Loucy (cell line): ENCODE measurements at regions not wholly inside any gene's neighbourhood (a gene's known extent, or its start where the extent isn't known, plus 50 kb on each side); places are given as distances from the start of the nearest gene placed in this dataset.

ENCODE experiments used
- H2AFZ ChIP-seq: fragments of 200-600 bp; sonication (generic); 2 replicates; pipeline ENCODE4 v1.6.0; 2016; ENCODE audit warnings: antibody characterized with exemption, mild to moderate bottlenecking, low read length, moderate library complexity
- H3F3A ChIP-seq: fragments of 200-600 bp; 2 replicates; pipeline ENCODE4 v1.6.0; 2016; ENCODE audit warnings: antibody characterized with exemption, low read depth, mild to moderate bottlenecking
- H3K27me3 ChIP-seq: fragments of 200-600 bp; sonication (generic); 2 replicates; pipeline ENCODE4 v1.6.1; 2014; ENCODE audit warnings: low read length, mild to moderate bottlenecking; ENCODE audit not compliant: insufficient read depth, poor library complexity, severe bottlenecking
- H3K36me3 ChIP-seq: fragments of 200-600 bp; sonication (generic); 2 replicates; pipeline ENCODE4 v1.6.1; 2016; ENCODE audit warnings: low read length; ENCODE audit not compliant: insufficient read depth
- H3K4me1 ChIP-seq: fragments of 200-600 bp; sonication (generic); 2 replicates; pipeline ENCODE4 v1.5.1; 2014; ENCODE audit warnings: low read length, mild to moderate bottlenecking; ENCODE audit not compliant: insufficient read depth, poor library complexity, severe bottlenecking
- H3K4me2 ChIP-seq: fragments of 200-600 bp; sonication (generic); 2 replicates; pipeline ENCODE4 v1.6.0; 2014; ENCODE audit warnings: antibody characterized with exemption, low read length, low read depth, mild to moderate bottlenecking; ENCODE audit not compliant: poor library complexity, severe bottlenecking
- H3K4me3 ChIP-seq: fragments of 200-600 bp; sonication (generic); 2 replicates; pipeline ENCODE4 v1.5.1; 2014; ENCODE audit warnings: low read length, mild to moderate bottlenecking, mixed read lengths; ENCODE audit not compliant: poor library complexity, severe bottlenecking
- H3K79me2 ChIP-seq: fragments of 200-600 bp; sonication (generic); 2 replicates; pipeline ENCODE4 v1.6.1; 2014; ENCODE audit warnings: low read length; ENCODE audit not compliant: insufficient read depth
- H3K9ac ChIP-seq: fragments of 200-600 bp; sonication (generic); 2 replicates; pipeline ENCODE4 v1.6.0; 2014; ENCODE audit warnings: mild to moderate bottlenecking, low read depth, low read length, moderate library complexity; ENCODE audit not compliant: poor library complexity, severe bottlenecking
- H3K9me2 ChIP-seq: fragments of 200-600 bp; sonication (generic); replicated peaks from 2 replicates; pipeline ENCODE4 v1.6.1; 2016; ENCODE audit warnings: low read depth, low read length, mixed read lengths
- H3K9me3 ChIP-seq: fragments of 200-600 bp; sonication (generic); 2 replicates; pipeline ENCODE4 v1.6.1; 2014; ENCODE audit warnings: mild to moderate bottlenecking, antibody characterized with exemption, low read length, low read depth; ENCODE audit not compliant: insufficient read depth
- H4K20me1 ChIP-seq: fragments of 200-600 bp; sonication (generic); 2 replicates; pipeline ENCODE4 v1.6.0; 2014; ENCODE audit warnings: antibody characterized with exemption, low read length, mild to moderate bottlenecking; ENCODE audit not compliant: insufficient read depth, poor library complexity, severe bottlenecking
- EZH2phosphoT487 ChIP-seq: fragments of 200-600 bp; IDR thresholded peaks from 2 replicates; pipeline ENCODE4 v1.6.1; 2018; ENCODE audit warnings: antibody characterized with exemption, mild to moderate bottlenecking, moderate library complexity, borderline replicate concordance
- TF ChIP-seq, protein P1 (sequence below): fragments of 200-600 bp; sonication (generic); conservative IDR thresholded peaks from 2 replicates; pipeline ENCODE4 v1.5.1; 2014; ENCODE audit warnings: mild to moderate bottlenecking, antibody characterized with exemption, low read length

DNA sequence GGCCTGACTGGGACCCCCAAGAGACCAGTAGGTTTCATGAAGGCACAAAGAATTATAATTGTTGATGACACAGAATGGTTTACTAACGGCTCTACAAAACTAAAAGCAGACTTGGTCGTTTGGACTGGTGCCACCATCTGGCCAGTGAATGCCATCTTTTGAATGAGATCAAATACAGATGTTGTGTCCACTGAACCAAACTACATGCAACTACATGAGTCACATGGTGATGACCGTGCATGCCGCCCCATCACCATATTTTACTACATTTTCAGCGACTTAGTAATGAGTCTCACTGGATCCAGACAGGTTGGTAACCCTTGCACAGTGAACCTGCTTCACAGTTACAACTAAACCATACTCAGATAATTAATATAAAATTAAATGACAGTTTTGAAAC, 803.3 kb downstream of the DIPK2A start:
- no peaks in the 10 kb centered on the region for H3K4me1 ChIP-seq
- no peaks in the 10 kb centered on the region for H3K79me2 ChIP-seq
- H3K9me3 ChIP-seq: no peaks in the 10 kb centered on the region
- H3K4me2 ChIP-seq: no peak overlapping the region
- H3F3A ChIP-seq: no peaks in the 10 kb centered on the region
- H3K27me3 ChIP-seq: no peaks in the 10 kb centered on the region
- no peak overlapping the region for H2AFZ ChIP-seq
- no peaks in the 10 kb centered on the region for H4K20me1 ChIP-seq
- H3K9ac ChIP-seq: no peak overlapping the region
- no peak overlapping the region for H3K4me3 ChIP-seq
- TF ChIP-seq EZH2phosphoT487: no peak
- TF ChIP-seq, protein P1, sequence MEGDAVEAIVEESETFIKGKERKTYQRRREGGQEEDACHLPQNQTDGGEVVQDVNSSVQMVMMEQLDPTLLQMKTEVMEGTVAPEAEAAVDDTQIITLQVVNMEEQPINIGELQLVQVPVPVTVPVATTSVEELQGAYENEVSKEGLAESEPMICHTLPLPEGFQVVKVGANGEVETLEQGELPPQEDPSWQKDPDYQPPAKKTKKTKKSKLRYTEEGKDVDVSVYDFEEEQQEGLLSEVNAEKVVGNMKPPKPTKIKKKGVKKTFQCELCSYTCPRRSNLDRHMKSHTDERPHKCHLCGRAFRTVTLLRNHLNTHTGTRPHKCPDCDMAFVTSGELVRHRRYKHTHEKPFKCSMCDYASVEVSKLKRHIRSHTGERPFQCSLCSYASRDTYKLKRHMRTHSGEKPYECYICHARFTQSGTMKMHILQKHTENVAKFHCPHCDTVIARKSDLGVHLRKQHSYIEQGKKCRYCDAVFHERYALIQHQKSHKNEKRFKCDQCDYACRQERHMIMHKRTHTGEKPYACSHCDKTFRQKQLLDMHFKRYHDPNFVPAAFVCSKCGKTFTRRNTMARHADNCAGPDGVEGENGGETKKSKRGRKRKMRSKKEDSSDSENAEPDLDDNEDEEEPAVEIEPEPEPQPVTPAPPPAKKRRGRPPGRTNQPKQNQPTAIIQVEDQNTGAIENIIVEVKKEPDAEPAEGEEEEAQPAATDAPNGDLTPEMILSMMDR: no peak; the same call in 1 of the 2 replicates
- H3K36me3 ChIP-seq: no peaks in the 10 kb centered on the region
- H3K9me2 ChIP-seq: no peaks in the 10 kb centered on the region

DNA sequence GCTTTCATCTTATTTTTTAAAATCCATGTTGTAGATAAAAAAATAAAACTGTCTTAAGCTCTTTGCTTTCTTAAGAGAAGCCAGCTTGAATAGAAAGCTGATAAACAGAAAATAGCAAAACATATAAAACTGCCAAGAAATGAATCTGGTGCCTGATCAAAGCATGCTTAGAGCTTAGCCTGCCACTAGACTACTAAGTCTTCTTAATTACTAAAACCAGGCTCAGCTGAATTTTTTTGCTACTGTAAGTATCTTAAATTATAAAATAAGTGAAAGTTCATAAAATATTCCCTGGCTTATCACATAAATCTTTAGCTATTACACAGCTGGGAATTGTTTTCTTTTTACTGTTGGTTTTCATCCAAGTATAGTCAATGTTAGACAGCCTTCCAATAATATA, 803.9 kb downstream of the DIPK2A start:
- Histone ChIP-seq H3K9ac (no peak overlapping the region), H3F3A (no peaks in the 10 kb centered on the region), H3K4me3 (no peak overlapping the region), H4K20me1 (no peaks in the 10 kb centered on the region), H3K36me3 (no peaks in the 10 kb centered on the region), H3K27me3 (no peaks in the 10 kb centered on the region), H2AFZ (no peak overlapping the region), H3K79me2 (no peaks in the 10 kb centered on the region), H3K9me2 (no peaks in the 10 kb centered on the region), H3K4me1 (no peaks in the 10 kb centered on the region), H3K9me3 (no peaks in the 10 kb centered on the region), H3K4me2 (no peak overlapping the region)
- no peak for TF ChIP-seq EZH2phosphoT487
- TF ChIP-seq, protein P1: no peak

DNA sequence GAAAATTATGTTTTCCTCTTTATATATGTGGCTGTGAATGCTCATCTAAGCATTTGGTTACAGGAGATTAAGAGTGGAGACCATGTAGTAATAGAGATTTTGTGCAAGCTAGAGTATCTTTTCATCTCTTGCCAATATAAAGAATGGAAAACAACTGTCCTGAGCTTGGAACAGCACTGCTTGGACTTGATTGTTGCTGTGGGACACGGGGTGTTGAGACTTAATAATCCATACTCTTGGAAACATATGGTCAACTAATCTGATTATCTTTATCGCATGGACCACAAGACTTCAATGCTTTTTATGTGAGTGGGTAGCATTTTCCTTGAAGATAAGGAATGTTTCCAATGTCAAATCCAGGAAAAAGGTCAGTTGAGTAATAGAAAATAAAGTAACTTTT, 806.3 kb downstream of the DIPK2A start:
- no peaks in the 10 kb centered on the region for H3K9me2 ChIP-seq
- no peak overlapping the region for H3K4me2 ChIP-seq
- H3K9ac ChIP-seq: no peak overlapping the region
- no peaks in the 10 kb centered on the region for H3K27me3 ChIP-seq
- no peaks in the 10 kb centered on the region for H3K36me3 ChIP-seq
- H4K20me1 ChIP-seq: no peaks in the 10 kb centered on the region
- H3K4me3 ChIP-seq: no peak overlapping the region
- no peaks in the 10 kb centered on the region for H3K4me1 ChIP-seq
- no peaks in the 10 kb centered on the region for H3K9me3 ChIP-seq
- no peaks in the 10 kb centered on the region for H3F3A ChIP-seq
- TF ChIP-seq, protein P1: no peak
- TF ChIP-seq EZH2phosphoT487: no peak
- no peaks in the 10 kb centered on the region for H3K79me2 ChIP-seq
- no peak overlapping the region for H2AFZ ChIP-seq
